NCI-H1930 (cell line): ENCODE measurements at regions not wholly inside any gene's neighbourhood (a gene's known extent, or its start where the extent isn't known, plus 50 kb on each side); places are given as distances from the start of the nearest gene placed in this dataset.

ENCODE experiments used
- DNase-seq, 2 experiments: peaks; one replicate each; lab custom pipeline; 2025; lab: John Stamatoyannopoulos, UW

DNA sequence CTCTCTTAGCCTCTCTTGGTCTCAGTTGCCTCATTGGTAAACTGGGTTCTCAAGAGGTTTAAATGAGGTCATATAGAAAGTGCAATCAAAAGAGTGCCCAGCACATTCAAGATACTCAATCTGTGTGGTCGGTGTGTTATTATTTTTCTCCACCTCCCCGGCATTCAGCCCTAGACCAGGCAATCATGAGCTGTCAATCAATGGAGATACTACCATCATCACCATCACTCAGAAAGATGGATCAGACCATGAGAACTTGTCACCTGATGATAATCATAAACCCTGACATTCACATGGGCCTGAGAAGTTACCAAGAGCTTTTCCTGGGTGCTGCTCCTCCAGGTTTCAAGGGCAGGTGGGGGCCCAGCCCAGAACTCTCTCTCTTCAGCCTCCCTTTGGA, 166.1 kb downstream of the MN1 start:
- DNase-seq: no peak

- DNase-seq: no peak
These were observed 165.7 kb downstream of the MN1 start for GRCh38 chr22:27635852-27636251.

DNA sequence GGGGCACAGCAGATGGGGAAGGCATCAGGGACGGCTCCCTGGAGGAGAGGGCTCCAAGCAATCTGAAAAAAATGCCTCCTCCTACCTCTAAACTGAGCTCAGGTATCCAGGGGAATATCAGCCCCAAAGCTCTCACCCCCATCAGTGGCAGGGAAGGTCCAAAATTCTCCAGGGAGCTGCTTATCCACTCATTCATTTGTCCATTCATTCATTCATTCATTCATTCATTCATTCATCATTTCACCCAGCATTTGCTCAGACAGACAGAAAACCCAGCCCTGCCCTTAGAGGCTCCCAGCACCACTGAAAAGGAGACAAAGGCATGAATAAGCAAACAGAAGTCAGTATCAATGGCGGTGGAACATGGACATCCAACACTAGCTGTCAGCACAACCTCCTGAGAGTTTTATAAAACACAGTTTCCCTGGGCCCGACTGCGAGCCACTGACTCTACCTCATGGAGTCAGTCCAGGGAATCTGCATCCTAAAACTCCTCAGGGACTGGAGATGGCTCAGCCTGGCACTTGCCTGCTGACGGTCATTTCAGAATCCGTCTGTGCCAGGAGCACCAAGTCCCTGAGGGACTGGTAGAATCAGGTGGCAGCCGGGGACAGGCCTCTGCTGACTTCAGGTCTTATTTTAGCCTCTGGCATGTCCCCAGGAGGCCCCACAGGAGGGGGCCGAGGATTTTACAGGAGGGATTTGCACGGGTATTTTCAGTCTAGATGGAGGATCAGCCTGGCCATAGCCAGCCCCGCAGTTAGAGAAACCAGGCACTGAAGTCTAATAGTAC, 164.6 kb downstream of the MN1 start:
- DNase-seq: no peak

DNA sequence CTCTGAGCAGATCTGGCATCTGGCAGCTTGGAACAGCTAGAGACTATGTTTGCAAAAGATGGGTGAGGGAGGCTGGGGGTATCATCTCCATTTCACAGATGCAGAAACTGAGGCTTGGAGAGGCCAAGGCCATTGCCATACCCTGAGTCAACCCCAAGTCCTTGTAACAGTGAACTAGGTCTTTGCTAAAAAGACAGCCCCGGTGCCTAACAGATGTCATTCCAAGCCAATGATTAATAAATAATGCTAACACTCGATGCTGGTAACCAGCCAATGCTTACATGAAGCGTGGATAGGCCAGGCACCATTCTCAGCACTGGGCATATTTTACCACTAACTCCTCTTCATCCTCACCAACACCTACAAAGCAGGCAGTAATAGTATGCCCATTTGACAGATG, 164.0 kb downstream of the MN1 start:
- no peak for DNase-seq

GRCh38 chr22:27638329-27639233, 163.0 kb downstream of the MN1 start:
- no peak for DNase-seq

DNA sequence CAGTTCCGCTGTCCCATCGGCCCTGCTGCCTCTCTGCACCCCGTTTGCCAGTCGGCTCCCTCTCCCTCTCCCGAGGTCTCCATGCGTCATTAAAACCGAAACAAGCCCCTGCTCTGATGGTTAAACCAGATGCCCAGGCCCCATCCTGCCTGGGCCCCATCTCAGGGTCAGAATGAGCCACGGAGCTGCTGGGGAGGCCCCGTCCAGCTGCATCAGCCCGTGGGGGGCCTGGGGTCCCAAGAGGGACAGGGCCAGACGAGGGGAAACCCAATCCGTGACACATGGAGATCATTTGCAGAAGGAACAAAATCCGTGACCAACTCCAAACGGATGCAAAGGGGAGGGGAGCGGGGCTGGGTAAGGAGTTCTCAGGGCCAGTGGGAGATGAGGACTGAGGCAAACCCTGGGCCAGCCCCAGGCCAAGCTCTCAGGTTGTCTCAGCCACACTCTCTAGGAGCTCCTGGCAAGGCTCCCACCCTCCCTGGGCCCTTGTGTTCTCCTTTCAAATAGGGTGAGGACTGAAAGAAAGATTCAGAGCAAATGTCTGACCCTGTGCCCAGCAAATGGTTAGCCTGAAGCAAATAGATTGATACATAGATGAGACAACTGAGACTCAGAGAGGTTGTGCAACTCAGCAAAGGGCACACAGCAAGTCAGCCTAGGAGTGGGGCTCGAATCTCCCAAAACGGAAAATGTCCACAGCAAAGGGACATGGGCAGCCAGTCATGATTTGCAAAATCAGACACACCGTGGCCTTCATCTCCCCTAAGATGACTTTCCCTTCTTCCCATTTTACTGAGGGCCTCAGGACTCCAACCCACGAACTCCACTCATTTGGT, 162.1 kb downstream of the MN1 start:
- DNase-seq: no peak

DNA sequence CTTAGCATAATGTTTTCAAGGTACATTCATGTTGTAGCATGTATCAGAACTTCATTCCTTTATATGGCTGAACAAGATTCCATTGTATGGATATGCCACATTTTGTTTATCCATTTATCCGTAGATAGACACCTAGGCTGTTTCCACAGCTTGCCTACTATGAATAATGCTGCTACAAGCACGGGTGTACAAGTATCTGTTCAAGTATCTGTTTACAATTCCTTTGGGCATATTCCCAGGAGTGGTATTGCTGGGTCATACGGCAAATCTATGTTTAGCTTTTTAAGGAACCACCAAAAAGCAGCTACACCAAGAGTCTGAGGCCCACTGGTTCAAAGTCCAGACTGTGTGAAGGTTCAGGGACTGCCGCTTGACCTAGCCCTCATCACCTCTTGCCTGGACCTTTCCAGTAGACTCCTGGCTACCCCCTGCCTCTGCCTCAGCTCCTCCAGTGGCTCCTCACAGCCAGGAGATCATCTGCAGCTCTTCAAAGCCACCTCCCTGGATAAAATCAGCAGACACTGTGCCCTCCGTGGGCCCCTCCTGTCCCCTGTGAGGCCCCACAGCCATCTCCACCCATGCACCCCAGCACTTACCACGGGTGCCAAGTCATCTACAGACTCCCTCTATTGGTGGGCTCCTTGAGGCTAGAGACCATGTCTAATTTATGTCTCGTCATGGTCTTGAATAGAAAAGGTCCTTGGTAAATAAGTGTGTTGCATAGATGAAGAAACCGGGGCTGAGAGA, 160.3 kb downstream of the MN1 start:
- DNase-seq: no peak

DNA sequence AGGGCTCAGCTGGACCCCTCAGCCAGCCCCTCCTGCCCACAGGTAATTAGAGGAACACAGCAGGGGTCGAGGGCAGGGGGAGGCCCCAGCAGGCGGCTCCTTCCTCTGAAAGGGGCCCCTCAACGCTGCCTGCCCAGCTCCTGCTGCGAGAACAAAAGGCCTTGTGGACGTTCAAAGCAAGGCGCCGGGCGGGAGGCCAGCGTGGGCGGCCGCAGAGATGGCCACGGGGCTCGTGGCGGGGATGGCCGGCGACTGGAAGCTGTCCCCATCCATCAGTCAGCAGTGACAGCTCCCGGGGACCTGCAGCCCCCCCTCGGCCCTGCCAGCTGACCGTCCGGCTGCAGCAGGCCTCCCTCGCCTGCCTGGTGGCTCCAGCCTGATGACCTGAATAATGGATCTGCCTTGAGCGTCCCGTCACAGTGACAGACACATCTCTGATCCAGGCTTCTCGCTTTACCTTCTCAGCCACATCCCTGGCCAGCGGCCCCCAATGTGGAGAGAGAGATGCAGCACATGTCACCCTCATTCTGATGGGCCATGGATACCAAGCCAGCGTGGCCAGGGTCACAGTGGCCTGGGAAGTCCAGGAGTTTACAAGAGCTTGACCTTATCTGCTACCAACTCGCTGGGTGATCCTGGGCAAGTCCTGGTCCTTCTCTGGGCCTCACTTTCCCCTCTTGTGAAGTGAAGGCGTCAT, 159.3 kb downstream of the MN1 start:
- DNase-seq: no peak

GRCh38 chr22:27643907-27644306, 157.6 kb downstream of the MN1 start:
- no peak for DNase-seq

GRCh38 chr22:27644566-27644965, 157.0 kb downstream of the MN1 start:
- no peak for DNase-seq

DNA sequence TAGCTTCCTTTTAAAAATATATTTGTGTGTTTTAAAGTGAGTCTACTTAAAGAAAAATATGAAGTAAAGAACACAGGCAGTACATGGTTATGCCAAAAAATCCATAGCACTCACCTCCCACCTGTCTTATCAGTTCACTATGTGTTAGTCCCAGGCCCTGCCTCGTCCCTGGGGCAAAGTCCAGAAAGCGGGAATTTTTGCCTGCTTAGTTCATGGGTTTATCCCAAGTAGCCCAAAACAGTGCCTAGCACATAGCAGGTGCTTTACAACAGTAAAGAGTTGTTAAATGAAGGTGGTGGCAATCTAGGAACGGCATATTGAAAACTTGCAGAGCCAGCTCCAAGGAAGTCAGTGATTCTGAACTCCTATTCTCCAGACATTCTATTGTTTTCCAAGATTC, 154.0 kb downstream of the MN1 start:
- DNase-seq: no peak

- DNase-seq: no peak
These were observed 153.5 kb downstream of the MN1 start for GRCh38 chr22:27648074-27648473.

DNA sequence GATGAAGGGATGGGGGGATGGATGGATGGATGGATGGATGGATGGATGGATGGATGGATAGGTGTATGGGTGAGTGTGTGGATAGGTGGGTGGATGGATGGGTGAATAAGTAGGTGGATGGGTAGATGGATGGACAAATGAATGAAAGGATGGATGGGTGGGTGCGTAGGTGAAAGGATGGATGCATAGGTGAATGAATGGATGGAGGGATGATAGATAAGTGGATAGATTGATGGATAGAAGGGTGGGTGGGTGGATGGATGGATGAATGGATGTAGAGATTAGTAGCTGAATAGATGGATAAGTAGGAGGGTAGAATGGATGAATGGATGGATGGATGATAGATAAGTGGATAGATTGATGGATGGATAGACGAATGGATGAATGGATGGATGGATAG, 152.7 kb downstream of the MN1 start:
- no peak for DNase-seq

DNA sequence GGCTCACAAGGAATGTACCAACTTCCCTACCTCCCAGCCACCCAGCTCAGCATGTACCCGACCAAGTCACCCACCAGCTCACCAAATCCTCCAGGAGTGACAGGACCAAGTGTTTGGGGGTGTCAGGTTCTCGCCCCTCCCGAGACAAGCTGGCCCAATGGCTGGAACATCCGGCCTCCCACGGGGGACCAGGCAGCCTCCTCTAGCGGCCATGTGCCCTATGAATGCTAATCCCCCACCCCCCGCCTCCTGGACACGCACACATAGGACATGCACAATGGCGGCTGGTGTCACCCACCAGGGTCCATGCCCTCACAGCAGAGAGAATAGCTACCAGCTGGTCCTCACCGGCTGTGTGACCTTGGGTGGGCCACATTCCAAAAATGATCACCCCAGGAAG, 151.0 kb downstream of the MN1 start:
- no peak for DNase-seq

- DNase-seq: no peak
These were observed 150.6 kb downstream of the MN1 start for GRCh38 chr22:27650985-27651384.

DNA sequence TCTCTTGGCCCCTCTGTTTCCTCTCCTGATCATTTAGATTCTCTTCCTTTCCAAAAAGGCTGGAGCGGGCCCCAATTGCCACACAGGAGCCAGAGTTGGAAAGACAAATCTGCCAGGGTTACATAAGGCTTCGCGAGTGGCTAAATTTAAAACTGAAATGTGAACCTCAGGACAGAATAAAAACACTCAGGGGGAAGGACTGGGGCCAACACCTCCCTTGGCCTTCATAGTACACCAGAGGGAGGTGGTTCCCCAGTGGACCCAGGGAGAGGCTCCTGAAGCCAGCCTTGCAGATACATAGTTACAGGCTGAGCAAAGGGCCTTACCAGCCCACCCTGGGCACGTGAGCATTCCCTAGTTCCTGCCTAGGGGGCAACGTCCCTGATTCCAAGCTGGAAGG, 150.1 kb downstream of the MN1 start:
- no peak for DNase-seq

DNA sequence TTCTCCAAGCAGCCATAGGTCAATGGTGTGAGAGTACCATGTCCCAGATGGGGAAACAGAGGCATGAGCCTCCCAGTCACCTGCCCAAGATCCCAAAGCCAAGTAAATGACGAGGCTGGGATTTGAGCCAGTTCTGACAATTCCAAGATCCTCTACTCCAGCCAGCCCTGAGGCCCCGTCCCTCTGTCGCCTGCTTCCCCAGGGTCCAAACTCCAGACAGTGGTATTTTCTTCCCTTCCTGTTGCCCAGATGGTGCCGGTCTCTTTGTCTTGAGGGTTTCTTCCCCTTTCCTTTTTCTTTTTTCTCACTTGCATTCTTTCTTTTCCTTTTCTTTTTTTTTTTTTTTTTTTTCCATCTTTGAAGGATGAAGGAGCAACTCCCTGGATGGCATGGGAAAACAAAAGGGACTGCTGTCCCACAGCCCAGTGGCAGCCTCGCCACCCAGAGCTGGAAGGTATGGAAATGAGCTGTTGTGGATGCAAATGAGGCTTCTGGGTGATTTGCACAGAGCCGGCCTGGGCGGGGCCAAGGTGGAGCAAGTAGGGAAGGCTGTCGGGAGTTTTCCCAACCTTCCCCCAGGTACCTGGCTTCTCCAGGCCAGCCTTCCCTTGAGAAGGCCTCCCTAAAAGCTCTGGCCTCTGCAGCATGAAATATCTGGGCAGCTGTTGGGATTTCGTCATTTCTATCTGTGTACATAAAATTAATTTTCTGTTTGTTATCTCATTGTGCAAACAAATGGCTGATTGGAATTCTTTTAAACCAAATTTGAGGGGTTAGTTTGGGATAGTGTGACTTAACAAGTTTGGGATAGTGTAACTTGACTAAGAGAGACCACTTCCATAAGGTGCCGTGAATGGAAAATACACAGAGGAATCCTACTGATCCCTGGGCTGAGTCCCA, 146.8 kb downstream of the MN1 start:
- DNase-seq: no peak

DNA sequence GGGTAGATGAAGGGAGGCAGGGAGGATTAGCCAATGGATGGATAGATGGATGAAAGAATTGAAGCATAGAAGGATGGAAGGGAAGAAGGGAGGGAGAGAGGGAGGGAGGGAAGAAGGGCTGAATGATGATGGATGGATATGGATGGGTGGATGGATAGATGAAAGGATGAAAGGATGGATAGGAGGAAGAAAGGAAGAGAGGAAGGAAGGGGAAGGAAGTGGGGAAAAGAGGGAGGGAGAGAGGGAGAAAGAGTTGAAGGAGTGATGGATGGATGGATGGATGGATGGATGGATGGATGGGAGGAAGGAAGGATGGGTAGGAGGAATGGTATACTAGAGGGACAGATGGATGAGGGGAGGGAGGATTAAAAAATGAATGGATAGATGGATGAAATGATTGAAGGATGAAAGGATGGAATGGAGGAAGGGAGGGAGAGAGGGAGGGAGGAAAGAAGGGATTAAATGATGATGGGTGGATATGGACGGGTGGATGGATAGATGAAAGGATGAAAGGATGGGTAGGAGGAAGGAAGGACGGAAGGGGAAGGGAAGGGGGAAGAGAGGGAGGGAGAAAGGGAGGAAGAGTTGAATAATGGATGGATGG, 145.9 kb downstream of the MN1 start:
- no peak for DNase-seq

GRCh38 chr22:27656970-27657369, 144.6 kb downstream of the MN1 start:
- no peak for DNase-seq

DNA sequence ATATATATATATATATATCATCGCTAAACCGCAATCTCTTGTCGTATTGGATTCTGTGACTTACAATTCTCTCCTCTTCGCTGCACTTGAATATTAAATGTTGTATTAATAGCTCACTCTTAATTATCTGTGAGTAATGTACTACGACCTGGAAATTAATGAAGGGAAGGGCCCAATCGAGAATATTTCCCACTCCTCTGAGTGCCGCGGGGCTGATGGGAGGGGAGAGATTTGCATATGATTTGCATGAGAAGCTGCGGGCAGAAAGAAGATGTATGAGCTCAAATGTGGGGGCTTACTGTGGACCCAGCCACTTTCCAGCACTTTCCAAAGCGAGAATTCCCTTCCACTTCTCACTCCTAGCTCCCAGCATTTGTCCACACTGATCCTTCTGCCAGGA, 141.2 kb downstream of the MN1 start:
- no peak for DNase-seq
